ENCODE measurements at regions not wholly inside any gene's neighbourhood (a gene's known extent, or its start where the extent isn't known, plus 50 kb on each side); places are given as distances from the start of the nearest gene placed in this dataset.
"Not testable (repeated sequence)": the region's sequence is repeated elsewhere in the genome, so short reads cannot be mapped to it uniquely, and the experiment has no call there.

DNA sequence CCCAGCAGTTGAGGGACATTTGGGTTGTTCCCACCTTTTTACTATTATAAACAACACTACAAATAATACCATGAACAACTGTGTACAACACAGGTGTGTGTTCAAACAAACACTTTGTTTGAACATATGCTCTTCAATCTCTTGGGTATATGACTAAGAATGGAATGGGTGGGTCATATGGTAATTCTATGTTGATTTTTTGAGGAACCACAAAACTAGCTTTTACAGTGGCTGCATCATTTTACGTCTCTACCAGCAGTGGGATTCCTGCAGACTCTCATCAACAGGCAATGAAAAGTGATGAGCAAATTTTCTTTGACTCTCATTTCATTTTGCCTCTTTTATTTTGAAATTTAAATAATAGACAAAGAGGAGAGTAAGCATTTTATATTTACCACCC lies 116.9 kb upstream of the KLF14 start:
- no peak for FAIRE-seq

DNA sequence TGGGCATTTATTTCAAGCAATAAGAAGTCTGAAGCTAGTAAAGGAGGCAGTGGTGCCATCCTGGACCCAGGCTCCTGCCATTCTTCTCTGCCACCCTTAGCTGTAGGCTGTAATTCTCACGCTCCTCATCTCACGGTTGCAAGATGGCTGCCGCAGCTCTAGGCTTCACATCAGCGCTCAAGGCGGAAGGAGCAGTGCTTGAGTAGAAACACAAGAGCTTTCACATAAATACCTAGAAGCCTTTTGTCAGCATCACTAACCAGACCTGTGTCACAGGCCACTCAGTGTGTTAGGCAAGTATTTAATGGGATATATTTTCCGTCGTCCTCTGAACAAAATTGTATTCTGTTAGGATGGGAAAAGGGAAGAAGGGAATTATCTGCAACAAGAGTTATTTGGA lies 118.9 kb upstream of the KLF14 start:
- no peak for FAIRE-seq

DNA sequence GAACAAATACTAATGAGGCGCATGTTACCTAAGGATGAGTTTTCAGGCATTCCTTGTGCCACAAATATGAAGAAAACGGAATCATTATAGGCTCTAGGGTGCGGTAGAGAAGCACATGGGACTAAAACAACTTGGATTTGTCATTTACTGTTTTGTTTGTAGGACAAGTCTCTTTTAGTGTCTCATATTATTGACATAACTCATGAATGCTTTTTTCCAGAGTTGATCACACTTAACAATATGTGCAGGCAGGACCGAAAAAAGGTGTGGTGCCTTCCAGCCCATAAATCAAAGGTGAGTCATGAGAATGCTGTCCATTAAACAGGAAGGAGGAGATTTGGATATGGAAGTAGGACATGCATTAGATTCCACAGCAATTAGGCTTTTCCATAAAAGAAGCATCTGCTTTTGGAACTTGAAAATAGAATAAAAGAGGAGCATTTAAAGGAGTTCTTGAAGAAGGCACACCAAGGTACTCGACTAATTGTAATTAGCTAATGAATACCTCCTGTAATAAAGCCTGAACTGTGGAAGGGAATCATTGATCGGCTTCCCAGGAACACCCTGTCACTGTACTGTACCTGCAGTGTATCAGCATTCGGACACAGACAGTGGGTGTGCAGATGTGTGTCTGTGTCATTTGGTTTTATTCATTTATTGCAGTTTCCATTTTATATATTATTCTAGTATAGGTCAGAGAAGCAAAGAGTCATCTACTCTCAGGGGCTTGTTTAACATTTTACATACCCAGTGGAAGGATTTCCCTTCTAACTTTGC lies 119.7 kb upstream of the KLF14 start:
- no peak for FAIRE-seq

DNA sequence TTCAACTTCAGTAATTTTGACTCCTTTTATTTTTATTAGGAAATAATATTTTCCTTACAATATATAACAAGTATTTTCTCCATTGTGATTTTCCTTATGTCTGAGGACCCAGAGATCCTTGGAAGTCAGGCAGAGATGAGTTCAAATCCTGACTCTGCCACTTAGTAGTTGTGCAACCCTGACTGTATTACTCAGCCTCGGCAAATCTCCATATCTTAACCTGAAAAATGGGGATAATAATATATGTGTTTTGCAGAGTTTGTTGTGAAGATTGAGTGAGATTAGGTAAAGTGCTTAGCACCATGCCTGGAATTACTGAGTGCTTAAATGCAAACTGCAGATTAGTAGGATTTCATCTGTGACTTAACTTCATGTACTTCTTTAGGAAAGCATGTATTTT lies 120.5 kb upstream of the KLF14 start:
- FAIRE-seq, result no peak

DNA sequence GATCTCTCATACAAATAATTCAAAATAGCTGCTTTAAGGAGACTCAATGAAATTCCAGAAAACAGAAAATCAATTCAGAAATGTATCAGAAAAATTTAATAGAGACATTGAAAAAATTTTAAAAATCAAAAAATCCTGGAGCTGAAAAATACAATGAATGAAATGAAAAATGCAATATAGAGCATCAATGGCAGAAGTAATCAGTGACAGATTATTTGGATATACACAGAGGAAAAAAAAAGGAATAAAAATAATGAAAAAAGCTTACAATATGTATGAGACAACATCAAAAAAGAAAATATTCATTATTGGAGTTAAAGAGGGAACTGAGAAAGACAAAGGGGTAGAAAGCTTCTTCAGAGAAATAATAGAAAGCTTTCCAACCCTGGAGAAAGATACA lies 122.9 kb upstream of the KLF14 start:
- FAIRE-seq, result no peak

DNA sequence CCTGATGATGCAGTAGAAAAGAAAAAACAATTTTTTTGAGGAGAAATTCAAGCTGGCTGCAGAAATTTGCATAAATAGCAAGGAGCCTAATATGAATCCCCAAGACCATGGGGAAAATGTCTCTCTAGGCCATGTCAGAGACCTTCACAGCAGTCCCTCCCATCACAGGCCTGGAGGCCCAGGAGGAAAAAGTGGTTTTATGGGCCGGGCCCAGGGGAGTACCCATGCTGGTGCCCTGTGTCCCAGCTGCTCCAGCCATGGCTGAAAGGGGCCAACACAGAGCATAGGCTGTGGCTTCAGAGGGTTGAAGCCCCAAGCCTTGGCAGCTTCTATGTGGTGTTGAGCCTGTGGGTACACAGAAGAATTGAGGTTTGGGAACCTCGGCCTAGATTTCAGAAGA lies 126.8 kb upstream of the KLF14 start:
- FAIRE-seq, result not testable (repeated sequence)

DNA sequence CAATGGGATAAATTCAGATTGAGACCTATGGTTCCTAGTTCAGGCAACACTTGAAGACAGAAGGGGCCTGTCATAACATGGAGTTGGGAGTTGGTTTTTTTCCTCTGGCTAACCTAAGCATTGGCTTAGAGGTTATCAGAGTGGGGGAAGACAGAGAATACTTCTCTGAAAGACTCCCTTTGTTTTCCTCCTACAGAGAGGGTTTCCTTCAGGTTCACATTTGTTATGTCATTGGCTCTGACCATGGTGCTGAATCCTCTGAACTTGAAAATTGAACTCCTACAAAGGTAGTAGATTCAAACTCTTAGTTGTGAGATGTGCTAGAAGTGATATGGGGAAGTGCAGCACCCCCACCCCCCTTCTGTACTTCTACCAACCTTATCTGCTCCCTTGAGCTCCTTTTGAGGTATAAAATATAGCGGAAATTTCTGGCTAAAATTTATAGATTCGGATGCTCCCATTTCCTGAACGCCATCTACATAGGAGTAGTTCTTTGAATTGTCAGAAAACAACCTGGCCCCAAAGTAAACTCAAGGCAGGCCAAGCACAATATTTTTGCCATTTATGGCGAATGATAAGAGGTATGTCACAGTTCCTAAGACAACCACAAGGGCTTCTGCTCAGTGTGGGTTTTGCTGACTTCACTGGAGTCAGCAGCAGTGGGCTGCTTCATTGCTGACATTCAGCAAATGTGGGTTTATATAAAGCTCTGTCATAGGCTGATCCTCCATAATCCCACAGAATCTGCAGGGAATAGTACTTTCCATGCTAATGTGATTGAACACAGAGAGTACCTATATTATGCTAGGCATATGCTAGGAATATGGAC lies 131.6 kb upstream of the KLF14 start:
- no peak for FAIRE-seq

DNA sequence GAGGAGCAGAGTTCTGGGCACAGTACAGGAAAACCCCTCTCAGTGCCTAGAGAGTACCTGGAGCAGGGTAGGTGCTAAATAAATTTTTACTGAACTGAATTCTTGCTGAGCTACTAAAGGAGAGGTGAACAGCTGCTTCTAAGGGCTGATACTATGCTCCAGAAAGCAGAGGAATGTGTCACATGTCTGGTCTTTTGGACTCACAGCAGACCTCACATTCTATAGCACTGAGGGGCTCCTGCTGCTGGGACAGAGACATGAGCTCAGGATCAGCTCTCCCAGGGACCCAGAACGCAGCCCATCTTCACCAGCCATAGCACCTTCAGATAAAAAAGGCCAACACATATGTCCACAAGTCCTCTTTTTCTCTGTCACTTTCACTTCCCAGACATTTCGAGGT lies 133.0 kb upstream of the KLF14 start:
- no peak for FAIRE-seq

DNA sequence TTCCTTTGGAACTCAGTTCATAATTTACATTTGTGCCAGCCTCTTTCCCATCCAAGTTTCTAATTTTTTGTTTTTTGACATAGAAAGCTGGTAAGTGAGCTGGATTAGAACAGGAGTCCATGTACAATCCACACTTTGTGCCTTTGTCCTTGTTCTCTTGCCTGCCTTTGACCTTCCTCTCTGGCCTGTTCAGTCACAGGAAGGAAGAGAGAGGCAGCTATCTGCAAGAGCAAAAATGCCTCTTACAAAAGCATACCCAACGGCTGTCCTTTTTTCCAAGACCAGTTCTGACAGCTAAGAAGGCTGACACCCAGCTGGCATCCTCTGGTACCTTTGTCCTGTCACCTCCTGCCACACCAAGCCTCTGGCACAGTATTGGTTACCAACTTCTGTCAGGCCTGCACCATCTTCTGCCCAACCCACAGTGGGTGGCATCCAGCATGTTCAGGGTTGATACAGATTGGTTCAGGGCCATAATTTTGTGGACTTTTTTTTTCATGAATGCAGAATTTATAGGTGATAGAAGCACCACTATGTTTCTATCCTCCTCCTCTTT lies 133.7 kb upstream of the KLF14 start:
- no peak for FAIRE-seq

DNA sequence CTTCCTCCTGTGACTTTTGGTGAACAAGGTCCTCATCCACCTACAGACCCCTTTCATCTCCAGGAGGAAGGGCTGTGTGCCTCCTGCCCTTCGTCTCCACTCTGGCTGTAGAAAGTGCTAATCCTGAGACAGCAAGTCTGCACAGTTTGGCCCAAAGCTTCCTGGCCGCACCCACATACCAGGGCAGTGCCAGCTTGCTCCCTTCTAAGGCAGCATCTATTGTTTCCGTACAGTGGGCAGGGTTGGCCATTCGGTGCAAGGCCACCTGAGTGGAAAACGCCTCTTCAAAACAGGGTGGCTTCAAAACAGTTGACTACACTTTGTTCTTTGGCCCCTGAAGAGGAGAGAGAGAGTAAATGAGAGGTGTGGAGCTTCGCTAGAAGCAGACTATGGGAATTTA lies 134.1 kb upstream of the KLF14 start:
- no peak for FAIRE-seq

DNA sequence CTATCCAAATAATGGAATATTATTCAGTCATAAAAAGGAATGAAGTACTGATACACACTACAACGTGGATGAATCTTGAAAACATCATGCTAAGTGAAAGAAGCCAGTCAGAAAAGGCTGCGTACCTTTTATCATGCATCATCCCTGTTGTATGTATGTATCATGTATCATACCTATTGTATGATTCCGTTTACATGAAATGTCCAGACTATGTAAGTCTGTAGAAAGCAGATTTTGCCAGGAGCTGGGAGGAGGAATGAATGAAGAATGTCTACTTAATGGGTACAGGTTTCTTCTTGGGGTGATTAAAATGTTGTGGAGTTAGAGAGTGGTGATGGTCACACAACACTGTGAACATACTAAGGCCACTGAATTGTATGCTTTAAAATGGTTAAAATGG lies 135.9 kb upstream of the KLF14 start:
- no peak for FAIRE-seq

DNA sequence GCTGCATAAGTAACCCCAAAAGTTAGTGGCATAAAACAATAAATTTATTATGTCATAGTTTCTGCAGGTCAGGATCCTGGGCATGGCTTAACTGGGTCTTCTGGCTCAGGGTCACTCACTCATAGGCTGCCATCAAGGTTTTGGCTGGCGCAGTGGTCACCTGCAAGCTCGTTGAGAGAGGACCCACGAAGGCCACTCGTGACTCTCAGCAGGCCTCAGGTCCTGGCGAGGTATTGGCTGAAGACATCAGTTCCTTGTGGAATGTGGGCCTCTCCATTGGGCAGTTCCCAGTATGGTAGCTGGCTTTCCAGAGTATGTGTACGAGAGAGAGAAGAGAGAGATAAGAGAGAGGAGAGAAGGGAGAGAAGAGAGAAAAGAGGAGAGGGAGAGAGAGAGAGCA lies 138.3 kb upstream of the KLF14 start:
- FAIRE-seq, result no peak

DNA sequence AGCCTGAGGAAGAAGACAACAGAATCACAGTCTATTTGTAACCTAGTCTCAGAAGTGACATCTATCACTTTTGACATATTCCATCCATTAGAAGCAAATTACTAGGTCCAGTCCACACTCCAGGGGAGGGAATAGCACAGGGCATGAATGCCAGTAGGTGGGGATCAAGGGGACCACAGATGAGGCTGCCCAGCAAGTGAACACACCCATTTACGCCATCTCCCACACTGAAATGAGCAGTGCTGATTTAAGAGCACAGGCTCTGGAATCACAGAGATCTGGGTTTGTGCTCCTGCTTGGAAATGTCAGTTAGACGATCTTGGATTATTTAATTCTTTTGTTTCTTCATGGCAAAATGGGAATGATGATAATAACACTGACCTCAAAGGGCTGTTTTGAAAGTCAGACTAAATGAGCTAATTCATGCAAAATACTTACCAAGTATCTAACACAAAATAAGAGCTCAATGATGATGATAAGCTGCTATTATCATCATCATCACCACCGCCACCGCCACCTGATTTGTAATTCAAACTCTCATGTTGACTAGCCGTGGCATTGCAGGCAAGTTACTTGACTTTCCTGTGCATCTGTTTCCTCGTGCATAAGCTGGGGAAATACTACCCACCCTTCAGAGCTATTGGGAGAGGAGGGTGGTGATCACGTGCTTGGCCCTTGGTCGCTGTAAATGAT lies 138.9 kb upstream of the KLF14 start:
- no peak for FAIRE-seq

DNA sequence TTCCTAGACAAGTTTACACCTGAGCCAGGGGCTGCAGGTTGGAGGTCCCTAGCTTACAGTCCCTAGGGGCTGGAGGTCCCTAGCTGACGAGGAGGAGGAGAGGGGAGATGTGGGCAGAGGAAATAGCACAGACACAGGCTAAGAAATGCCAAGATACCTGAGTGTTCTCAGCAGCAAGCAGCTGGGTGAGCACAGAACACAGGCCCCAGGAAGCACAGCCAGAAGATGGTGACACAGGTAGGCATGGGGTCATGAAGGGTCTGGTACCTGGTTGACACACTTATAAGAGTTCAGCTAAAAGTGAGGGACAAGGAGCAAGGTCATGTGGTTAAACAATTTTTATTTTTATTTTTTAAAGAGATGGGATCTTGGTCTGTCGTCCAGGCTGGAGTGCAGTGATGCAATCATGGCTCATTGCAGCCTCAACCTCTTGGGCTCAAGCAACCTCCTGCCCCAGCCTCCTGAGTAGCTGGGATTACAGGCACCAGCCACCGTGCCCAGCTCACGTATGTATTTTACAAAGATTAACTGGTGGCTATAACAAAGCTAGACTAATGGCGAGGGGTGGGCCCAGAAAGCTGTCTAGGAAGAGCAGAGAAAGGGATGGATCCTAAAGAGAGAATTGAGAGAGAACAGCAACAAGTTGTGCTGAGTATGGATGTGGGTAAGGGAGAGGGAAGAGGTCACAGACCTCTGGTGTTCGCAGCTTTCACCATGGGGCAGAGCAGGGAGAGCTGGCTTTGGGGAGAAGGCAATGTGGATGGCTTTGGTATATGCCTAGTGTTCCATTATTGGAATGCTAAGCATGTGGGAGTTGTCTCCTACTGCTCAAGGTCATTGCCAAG lies 140.3 kb upstream of the KLF14 start:
- FAIRE-seq, result no peak

DNA sequence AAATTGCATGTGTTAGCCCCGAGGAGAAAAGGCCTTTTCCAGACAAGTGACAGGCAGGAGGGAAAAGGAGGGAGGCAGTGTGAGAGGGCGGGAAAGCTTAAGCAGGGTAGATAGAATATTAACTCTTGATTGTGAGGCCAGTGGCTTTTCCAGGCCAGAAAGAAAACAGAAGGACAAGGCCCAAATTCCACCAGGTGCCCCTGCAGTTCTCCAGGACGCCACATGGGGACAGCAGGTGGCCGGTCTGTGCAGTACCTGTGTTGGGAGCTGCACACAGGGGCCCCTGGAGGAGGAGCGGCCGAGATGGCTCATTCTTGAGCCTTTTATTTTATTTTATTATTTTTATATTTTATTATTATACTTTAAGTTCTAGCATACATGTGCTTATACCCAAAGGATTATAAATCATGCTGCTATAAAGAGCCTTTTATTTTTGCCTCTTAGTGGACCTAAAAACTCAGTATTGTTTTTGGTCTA lies 141.3 kb upstream of the KLF14 start:
- FAIRE-seq, result no peak

DNA sequence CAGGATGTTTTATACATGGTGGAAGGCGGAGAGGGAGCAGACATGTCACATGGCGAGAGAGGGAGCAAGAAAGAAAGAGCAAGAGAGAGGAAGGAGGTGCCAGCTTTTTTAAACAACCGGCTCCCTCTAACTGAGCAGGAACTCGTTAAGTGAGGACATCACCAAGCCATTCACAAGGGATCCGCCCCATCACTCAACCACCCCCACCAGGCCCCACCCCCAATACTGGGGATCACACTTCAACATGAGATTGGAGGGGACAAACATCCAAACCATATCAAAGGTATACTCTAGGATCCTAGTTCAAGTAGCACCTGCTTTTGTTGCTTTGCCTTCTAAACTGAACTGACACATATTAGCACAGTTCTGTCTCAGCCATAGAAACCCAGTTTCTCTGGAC lies 141.9 kb upstream of the KLF14 start:
- no peak for FAIRE-seq

DNA sequence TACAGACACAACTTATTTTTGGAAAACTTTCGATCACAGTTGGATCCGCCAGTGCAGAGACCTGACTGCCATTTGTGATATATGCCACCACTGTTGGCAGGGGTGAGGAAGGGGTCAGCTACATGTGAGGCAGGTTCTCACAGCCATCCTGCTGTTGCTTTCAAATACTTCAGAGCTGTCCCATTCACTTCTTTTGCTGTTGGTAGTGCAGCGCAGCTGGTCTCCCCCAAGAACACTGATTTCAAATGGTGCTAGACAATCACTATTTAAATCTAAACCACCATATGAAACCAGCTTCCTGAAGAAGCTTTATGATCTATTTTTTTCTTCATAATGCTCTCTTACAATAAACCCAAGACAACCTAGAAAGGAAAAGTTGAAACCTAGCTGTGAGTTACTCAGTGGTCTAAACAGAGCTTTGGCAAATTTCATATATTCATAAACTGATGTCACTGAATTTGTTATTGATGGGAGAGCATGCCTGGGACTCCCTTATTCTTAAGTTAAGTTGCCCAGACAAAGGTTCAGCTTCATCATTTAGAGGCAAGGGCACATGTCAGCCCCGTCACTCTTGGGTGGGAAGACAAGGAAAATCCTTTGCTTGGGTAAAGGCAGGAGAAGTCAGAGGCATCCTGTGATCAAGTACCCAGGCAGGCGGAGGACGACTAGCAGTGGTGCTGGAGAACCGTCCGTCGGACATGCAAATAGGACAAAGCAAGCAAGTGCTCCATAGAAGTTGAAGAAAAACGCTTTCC lies 143.4 kb upstream of the KLF14 start:
- no peak for FAIRE-seq

DNA sequence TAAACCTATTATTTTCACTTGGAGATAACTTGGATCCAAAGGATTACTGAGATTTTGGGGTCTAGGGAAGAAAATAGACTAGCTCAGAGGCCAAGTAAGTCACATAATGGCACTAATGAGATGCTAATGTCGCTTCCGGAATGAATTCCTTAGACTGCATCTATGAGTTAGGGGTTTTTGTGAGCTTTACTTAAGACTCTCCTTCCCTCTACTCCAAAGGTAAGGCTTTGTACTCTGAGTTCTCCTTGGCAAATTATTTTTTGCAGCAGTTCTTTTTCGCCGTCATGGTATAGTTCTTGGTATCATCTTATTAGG lies 143.9 kb upstream of the KLF14 start:
- FAIRE-seq, result no peak

DNA sequence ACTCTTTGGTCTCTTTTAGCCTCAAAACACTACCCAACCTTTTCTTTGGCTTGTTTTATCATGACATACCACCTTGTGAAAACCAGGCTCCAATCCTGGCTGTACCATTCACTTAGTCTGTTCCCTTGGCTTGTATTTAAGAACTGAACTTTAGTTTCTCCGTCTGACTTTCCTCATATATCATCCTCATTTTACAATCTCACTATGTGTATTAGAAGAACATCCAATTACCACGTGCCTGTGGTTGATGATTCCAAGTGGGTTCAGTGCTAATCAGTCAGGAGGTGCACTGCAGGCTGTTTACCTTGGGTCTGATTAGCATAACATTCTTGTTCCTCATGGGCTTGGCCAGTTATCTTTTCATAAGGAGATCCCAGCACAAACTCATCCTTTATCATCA lies 144.8 kb upstream of the KLF14 start:
- FAIRE-seq, result no peak

DNA sequence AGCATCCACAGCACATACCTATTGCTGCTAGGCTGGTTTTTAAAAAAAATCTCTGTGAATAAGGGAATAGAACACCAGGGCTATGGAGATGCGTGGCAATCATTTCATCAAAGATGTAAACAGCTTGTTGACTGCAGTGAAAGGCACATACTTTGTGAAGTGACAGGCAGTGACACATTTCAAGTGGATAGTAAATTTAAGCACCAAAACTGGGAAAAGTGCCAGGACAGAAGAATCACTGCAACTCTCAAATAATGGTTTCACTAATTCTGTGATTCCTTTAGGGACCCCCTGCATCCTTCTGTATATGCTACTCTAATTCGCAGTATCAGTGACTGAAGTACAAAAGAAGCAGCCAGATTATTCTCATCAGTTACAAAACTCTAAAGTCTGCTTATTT lies 145.2 kb upstream of the KLF14 start:
- no peak for FAIRE-seq

DNA sequence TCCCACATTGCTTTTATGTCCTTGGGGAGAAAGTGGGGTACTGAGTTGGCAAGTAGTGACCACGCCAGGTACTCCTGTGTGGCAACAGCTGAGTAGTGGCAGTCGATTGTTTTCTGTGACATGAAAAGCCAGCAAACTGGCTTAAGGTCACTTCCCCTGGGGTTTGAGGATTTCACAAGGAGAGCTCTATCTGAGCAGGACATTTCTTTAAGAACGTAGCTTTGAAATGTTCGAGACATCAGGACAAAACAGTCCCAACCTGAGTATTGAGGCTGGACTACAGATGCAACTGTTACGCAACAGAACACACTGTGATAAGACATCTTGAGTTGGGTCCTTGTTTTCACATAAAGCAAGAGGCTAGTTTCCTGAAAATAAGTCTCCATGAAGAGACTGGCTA lies 146.7 kb upstream of the KLF14 start:
- no peak for FAIRE-seq
